Activated naive CD4-positive, alpha-beta T cell treated with anti-CD3 and anti-CD28 coated beads for 36 hours (primary cell): ENCODE measurements at regions not wholly inside any gene's neighbourhood (a gene's known extent, or its start where the extent isn't known, plus 50 kb on each side); places are given as distances from the start of the nearest gene placed in this dataset.

Experiments used
- CTCF ChIA-PET: fragments of 350-600 bp; sonication (Branson Sonifier 250); formaldehyde crosslinking; loops from one replicate; lab custom pipeline; 2021; ENCODE audit warnings: antibody characterized with exemption; lab: Charles Lee
- DNase-seq: peaks from one replicate; pipeline ENCODE4 v3.0.0-alpha.2; 2020
- H3K27ac Mint-ChIP-seq: one replicate; pipeline ENCODE4 v1.8.0; 2021; ENCODE audit warnings: mild to moderate bottlenecking, mixed read lengths
- H3K27me3 Mint-ChIP-seq: one replicate; pipeline ENCODE4 v1.8.0; 2021; ENCODE audit warnings: low read depth, mixed read lengths
- H3K36me3 Mint-ChIP-seq: one replicate; pipeline ENCODE4 v1.8.0; 2021; ENCODE audit warnings: low read depth, mixed read lengths
- H3K4me1 Mint-ChIP-seq: one replicate; pipeline ENCODE4 v1.8.0; 2021; ENCODE audit warnings: low read depth, mixed read lengths
- H3K4me3 Mint-ChIP-seq: one replicate; pipeline ENCODE4 v1.8.0; 2021; ENCODE audit warnings: mild to moderate bottlenecking, moderate library complexity, mixed read lengths
- H3K9me3 Mint-ChIP-seq: one replicate; pipeline ENCODE4 v1.8.0; 2021; ENCODE audit warnings: mixed read lengths
- intact Hi-C: fragments of 100-400 bp; cut with micrococcal nuclease; formaldehyde crosslinking; loops from one replicate; pipeline ENCODE4 v1.15.1; 2023

DNA sequence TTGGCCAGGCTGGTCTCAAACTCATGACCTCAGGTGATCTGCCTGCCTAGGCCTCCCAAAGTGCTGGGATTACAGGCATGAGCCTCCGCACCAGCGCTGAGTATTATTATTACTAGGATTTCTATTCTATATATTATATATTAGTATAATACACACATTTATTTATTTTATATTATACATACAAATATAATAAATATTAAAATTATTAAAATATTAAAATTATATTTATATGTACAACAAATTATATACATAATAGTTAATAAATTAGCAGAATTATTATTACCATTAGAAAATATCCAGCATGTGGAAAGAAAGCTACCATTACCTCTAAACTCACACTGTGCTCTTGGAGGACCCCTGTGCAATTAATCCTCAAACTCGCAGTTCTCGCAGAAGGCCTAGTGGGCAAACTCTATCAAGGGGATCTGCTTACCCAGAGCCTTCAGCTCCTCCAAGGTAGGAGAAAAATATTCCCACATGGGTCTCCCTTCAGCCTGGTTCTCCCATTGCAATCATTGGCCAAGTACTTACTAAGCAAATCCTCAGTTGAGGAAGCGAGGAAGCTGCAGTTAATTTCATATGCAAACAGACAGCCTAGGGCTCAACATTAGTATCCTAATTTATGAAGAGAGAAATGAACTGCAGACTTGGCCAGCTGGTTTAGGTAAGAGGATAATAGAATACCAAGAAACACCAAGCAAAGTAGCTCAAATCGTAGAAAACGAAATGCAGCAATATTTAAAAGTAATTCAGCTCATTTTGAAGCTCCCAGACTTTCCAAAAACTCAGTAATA, 241.4 kb upstream of the IRX5 start:
- H3K4me3 Mint-ChIP-seq = no peak overlapping the region
- no peak overlapping the region for H3K27ac Mint-ChIP-seq
- CTCF ChIA-PET = no interaction called here
- H3K36me3 Mint-ChIP-seq = no peaks in the 10 kb centered on the region
- peaks cover 17% of the 10 kb centered on the region for H3K27me3 Mint-ChIP-seq
- no peaks in the 10 kb centered on the region for H3K4me1 Mint-ChIP-seq
- intact Hi-C loops = no loop called here
- peaks cover 5% of the 10 kb centered on the region for H3K9me3 Mint-ChIP-seq
- DNase-seq = no peak

DNA sequence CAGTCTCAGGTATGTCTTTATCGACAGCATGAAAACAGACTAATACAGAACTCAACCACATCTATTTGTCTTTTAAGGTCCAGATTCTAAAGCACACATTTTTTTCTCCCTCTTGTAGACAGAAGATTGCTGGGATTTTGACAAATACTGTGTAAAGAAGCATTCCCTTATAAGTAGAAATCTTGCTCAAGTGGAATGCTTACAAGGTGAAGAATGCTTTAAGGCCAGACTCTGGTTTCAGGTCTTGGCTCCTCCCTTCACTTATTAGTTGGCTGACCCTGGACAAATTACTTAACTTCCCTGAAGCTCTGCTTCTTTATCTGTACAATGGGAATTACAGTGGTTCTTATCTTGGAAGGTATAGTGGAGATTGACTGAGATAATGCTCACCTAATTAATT, 242.3 kb upstream of the IRX5 start:
- no peak overlapping the region for H3K27ac Mint-ChIP-seq
- H3K4me3 Mint-ChIP-seq = no peak overlapping the region
- peaks cover 21% of the 10 kb centered on the region for H3K27me3 Mint-ChIP-seq
- no peaks in the 10 kb centered on the region for H3K36me3 Mint-ChIP-seq
- DNase-seq = no peak
- intact Hi-C loops = no loop called here
- peaks cover 5% of the 10 kb centered on the region for H3K9me3 Mint-ChIP-seq
- no peaks in the 10 kb centered on the region for H3K4me1 Mint-ChIP-seq
- CTCF ChIA-PET = no interaction called here

DNA sequence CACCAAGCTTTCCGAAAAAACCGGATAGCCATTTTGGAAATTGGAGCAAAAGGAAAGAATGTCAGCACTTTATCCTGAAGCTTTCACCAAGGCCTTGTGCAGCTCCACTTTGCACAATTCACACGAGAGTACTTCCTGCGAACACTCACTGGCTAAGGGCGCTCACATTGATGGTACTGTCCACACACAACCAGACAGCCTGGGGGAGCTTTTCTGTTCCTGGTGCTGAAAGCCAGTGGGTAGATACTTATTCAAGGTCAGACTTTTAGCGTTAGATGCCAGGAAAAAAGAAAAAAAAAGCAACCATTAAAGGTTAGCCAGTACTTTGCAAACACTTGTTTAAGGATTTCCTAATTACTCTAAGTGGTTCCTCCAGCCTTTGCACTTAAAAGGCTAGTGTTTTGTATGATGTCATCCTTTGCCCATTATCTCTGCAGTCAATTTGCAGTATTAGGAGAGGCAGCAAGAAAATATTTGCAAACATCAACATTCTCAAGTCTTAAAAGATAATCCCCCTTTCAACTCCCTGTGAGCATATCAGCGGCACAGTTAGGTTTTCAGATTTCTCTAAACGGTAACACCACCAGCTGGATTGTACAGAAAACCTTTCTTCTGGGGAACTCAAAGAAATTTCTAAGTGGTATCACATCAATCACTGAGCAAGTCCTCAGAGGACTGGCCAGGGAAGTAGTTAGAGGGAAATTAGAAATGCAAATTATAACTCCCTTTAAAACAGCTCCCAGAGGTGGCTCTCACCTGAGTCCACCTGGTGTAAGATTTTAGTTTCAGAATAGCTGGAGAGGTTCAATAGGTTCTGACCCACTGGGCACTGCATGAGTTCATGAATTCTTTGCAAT, 243.4 kb upstream of the IRX5 start:
- H3K27ac Mint-ChIP-seq = no peak overlapping the region
- H3K4me1 Mint-ChIP-seq = no peaks in the 10 kb centered on the region
- intact Hi-C loops = no loop called here
- DNase-seq = no peak
- H3K9me3 Mint-ChIP-seq = peaks cover 3% of the 10 kb centered on the region
- H3K27me3 Mint-ChIP-seq = peaks cover 15% of the 10 kb centered on the region
- no peaks in the 10 kb centered on the region for H3K36me3 Mint-ChIP-seq
- CTCF ChIA-PET = interaction anchor here (0.6 kb wide), 1 partner anchor 1074 kb away, joined by 3 read pairs; no protein-coding TSS in a partner anchor
- no peak overlapping the region for H3K4me3 Mint-ChIP-seq

DNA sequence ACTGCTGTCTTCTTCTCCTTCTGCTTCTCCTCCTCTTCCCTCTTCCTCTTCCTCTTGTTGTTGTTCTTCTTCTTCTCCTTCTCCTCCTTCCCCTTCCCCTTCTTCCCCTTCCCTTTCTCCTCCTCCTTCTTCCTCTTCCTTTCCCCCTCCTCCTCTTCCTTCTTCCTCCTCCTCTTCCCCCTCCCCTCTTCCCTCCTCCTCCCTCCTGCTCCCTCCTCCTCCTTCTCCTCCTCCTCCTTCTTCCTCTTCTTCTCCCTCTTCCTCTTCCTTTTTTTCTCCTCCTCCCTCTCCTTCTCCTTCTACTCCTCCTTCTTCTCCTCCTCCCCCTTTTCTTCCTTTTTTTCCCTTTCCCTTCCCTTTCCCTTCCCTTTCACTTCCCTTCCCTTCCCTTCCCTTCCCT, 245.0 kb upstream of the IRX5 start:
- no peaks in the 10 kb centered on the region for H3K36me3 Mint-ChIP-seq
- H3K27me3 Mint-ChIP-seq = peaks cover 14% of the 10 kb centered on the region

DNA sequence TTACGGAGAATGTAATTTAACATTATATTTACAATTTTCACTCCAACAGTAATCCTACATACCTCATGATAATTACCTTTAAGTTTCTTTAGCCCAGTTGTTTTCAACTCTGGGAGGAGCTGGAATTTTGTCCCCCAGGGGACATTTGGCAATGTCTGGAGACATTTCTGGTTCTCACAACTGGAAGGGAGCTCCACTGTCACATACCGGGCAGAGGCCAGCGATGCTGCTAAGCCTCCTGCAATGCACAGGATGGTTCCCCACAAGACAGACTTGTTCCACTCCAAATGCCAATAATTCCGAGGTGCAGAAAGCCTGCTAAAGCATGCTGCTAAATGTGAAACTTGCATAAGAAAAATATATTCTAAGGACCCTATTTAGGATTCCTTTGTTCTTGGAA, 251.1 kb upstream of the IRX5 start:
- intact Hi-C loops = no loop called here
- Mint-ChIP-seq H3K9me3 (peaks cover 2% of the 10 kb centered on the region), H3K36me3 (no peaks in the 10 kb centered on the region), H3K27me3 (peaks cover 8% of the 10 kb centered on the region), H3K4me1 (no peaks in the 10 kb centered on the region), H3K4me3 (no peak overlapping the region), H3K27ac (no peak overlapping the region)
- DNase-seq = no peak
- CTCF ChIA-PET = no interaction called here

More for the DNA sequence above, 245.0 kb upstream of the IRX5 start:
- Mint-ChIP-seq H3K9me3 (peaks cover 3% of the 10 kb centered on the region), H3K4me1 (no peaks in the 10 kb centered on the region), H3K4me3 (no peak overlapping the region), H3K27ac (no peak overlapping the region)
- no peak for DNase-seq
- CTCF ChIA-PET = no interaction called here
- intact Hi-C loops = no loop called here

DNA sequence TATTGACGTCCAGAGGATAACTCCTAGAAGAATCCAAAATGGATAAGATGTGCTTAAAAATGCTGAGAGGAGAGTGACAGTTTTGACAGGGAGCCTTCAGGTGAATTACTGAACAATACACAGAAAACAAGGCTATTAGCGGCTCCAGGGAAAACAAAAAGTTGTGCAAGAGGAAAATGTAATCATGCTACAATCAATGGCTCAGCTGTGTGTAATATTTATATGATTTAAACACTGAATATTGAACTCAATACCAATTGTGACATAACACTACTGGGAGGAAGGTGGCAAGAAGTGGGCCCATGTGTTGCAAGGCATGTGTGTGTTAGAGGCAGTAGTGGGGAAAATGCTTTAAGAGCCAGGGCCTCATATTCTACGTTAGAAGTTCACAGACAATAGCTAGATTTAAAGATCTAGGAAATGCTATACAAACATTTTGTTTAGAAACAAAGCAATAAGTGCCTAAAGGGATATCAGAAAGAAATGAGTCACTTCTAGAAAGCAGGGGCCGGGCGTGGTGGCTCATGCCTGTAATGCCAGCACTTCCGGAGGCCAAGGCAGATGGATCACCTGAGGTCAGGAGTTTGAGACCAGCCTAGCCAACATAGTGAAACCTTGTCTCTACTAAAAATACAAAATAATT, 253.2 kb upstream of the IRX5 start:
- peaks cover 2% of the 10 kb centered on the region for H3K9me3 Mint-ChIP-seq
- H3K27ac Mint-ChIP-seq = no peak overlapping the region
- intact Hi-C loops = no loop called here
- CTCF ChIA-PET = no interaction called here
- no peak overlapping the region for H3K4me3 Mint-ChIP-seq
- DNase-seq = no peak
- H3K4me1 Mint-ChIP-seq = no peaks in the 10 kb centered on the region
- H3K27me3 Mint-ChIP-seq = peaks cover 1% of the 10 kb centered on the region
- no peaks in the 10 kb centered on the region for H3K36me3 Mint-ChIP-seq

DNA sequence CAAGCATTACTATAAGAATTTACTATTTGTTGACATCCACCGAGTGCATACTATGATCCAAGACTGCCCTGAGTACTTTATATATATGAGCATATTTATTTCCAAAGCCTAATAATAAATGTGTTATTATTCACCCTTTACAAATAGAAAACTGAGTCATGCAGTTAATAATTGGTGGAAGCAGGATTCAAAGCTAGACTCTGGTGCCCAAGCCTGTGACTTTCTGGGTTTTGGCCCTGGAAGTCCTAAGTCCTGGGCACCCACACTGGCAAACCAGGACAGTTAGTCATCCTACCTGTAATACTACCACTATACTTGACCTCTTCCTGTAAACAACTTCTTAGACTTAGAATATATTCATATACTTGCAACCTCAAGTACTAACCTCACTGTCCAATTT, 257.4 kb upstream of the IRX5 start:
- Mint-ChIP-seq H3K9me3 (no peaks in the 10 kb centered on the region), H3K4me1 (no peaks in the 10 kb centered on the region), H3K27ac (no peak overlapping the region), H3K4me3 (no peak overlapping the region), H3K27me3 (no peaks in the 10 kb centered on the region), H3K36me3 (no peaks in the 10 kb centered on the region)
- intact Hi-C loops = no loop called here
- DNase-seq = no peak
- CTCF ChIA-PET = no interaction called here

DNA sequence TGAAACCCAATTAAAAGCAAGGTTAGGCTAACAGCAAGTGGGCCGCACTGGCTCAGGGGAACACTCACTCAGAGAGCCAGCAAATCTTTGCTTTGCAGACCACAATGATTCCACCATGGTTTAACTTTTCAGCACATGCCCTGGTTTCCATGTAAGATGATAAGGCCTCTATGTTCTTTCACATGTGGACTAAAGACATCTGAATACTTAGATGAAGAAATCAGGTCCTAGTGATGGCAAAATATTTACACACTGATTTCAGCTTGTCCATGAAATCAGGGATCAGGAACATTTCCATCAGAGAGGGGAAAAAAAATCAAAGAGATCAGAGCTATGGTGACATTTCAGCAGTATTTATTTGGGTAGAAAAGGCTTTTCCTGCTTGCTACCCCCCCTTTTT, 258.2 kb upstream of the IRX5 start:
- no peak for DNase-seq
- Mint-ChIP-seq H3K4me3 (no peak overlapping the region), H3K9me3 (no peaks in the 10 kb centered on the region), H3K27me3 (no peaks in the 10 kb centered on the region), H3K36me3 (no peaks in the 10 kb centered on the region), H3K27ac (no peak overlapping the region), H3K4me1 (no peaks in the 10 kb centered on the region)
- CTCF ChIA-PET = no interaction called here
- intact Hi-C loops = no loop called here

DNA sequence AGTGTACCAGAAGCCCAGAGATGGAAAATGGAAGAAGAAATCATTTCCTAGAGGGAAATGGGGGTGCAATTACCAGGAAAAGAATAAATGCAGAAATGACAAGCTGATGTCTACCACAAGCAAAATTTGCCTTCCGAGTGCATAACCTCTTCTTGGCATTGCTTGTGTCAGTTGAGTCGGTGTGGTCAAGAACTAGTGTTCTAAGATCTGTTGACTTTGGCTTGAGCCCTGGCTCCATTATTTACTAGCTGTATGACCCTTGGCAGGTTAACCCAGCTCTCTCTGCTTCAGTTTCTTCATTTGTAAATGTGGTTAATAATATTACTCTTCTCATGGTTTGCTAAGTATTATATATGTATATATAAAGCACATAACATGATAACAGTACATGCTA, 273.0 kb upstream of the IRX5 start:
- intact Hi-C loops = no loop called here
- Mint-ChIP-seq H3K36me3 (no peaks in the 10 kb centered on the region), H3K27me3 (peaks cover 34% of the 10 kb centered on the region), H3K9me3 (no peaks in the 10 kb centered on the region), H3K27ac (no peak overlapping the region), H3K4me1 (peaks cover 7% of the 10 kb centered on the region), H3K4me3 (no peak overlapping the region)
- no peak for DNase-seq
- CTCF ChIA-PET = no interaction called here

DNA sequence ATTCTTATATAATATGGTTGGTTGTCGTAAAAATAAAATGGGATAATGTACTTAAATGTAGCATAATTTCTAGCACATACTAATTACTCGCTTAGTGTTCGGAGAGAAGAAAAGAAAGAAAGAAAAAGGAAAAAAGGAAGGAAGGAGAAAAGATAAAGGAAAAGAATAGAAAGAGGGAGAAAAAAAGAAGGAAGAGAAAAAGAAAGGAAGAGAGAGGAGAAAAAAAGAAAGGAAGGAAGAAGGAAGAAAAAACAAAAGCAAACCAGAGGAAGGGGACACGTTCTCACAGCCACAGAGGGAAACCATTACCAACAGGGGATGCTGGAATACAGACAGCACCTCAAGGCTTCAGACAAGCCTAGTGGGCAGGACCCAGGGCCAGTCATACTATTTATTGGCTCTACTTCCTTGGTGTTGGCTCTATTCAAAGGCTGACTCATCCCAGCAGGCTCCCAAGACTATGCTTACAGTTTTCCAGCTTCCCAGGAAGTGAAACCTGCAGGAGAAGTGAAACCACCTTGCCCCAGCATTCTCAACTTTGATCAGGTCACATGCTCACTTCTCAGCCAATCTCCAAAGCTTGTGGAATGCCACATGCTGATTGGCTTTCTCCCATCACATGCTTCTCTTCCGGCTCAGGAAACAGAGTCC, 273.5 kb upstream of the IRX5 start:
- intact Hi-C loops = no loop called here
- Mint-ChIP-seq H3K4me1 (peaks cover 7% of the 10 kb centered on the region), H3K4me3 (no peak overlapping the region), H3K27ac (no peak overlapping the region), H3K9me3 (no peaks in the 10 kb centered on the region), H3K27me3 (peaks cover 34% of the 10 kb centered on the region), H3K36me3 (no peaks in the 10 kb centered on the region)
- DNase-seq = no peak
- CTCF ChIA-PET = interaction anchor here (0.6 kb wide), 1 partner anchor 217 kb away, joined by 3 read pairs; no protein-coding TSS in a partner anchor

DNA sequence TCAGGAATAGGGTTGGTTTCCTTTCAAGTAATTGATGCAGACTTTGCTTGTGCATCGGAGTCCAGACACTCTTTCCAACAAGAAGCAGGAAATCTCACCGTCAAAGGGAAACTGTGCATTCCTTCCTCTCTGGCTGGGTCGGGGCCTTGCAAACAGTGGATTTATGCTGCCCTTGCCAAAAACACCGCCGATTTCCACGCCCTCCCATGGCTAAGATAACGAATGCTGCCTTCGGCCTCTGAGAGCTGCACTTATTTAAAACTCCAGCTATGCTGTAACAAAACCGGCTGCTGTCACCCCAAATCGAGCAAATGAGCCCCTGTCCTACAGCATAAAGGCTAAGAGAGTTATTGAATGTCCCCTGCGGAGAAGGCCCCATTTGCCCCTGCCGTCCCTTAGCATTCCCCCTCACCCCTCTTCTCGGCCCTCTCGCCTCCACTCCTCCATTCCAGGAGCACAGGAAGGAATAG, 275.5 kb upstream of the IRX5 start:
- peaks cover 38% of the 10 kb centered on the region for H3K27me3 Mint-ChIP-seq
- no peaks in the 10 kb centered on the region for H3K36me3 Mint-ChIP-seq
- DNase-seq = no peak
- CTCF ChIA-PET = no interaction called here
- intact Hi-C loops = no loop called here
- H3K4me1 Mint-ChIP-seq = peaks cover 7% of the 10 kb centered on the region
- no peaks in the 10 kb centered on the region for H3K9me3 Mint-ChIP-seq
- H3K27ac Mint-ChIP-seq = no peak overlapping the region
- H3K4me3 Mint-ChIP-seq = no peak overlapping the region

DNA sequence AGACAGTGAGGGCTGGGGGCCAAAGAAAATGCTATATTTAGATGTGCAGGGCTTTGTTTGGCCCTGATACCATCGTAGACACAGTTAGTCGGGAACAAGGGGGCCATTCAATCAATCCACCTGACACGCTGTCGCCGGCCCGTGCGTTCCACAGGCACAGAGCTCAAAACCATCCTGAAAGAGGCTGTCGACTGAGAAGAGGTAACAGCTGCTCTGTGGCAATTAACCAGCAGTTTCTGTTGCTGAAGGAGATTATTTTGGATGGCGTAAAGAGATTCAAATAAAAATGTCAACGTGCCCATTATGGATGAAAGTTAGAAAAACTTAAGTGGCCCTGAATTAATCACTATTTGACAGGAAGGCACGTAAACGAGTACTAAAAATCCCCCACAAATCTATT, 276.2 kb upstream of the IRX5 start:
- DNase-seq = no peak
- intact Hi-C loops = no loop called here
- Mint-ChIP-seq H3K4me3 (no peak overlapping the region), H3K36me3 (no peaks in the 10 kb centered on the region), H3K27ac (no peak overlapping the region), H3K9me3 (no peaks in the 10 kb centered on the region), H3K27me3 (peaks cover 38% of the 10 kb centered on the region), H3K4me1 (peaks cover 7% of the 10 kb centered on the region)
- CTCF ChIA-PET = no interaction called here
